RPMI8226 (cell line): ENCODE measurements at regions not wholly inside any gene's neighbourhood (a gene's known extent, or its start where the extent isn't known, plus 50 kb on each side); places are given as distances from the start of the nearest gene placed in this dataset.

Experiments
- DNase-seq: peaks from one replicate; pipeline ENCODE4 v3.0.0-alpha.2; 2015

GRCh38 chr9:14961372-14962068 lies 51.3 kb upstream of the FREM1 start:
- DNase-seq, result peak; percentile 4

GRCh38 chr9:14960881-14961280 lies 50.7 kb upstream of the FREM1 start:
- no peak for DNase-seq
